Midbrain (tissue), 1 donor: ENCODE measurements at regions not wholly inside any gene's neighbourhood (a gene's known extent, or its start where the extent isn't known, plus 50 kb on each side); places are given as distances from the start of the nearest gene placed in this dataset.

Source experiments
- DNase-seq: peaks from one replicate; lab custom pipeline; 2025; lab: John Stamatoyannopoulos, UW

- no peak for DNase-seq
Observed at GRCh38 chr4:144202081-144202480, 61.6 kb upstream of the GYPA start.

- no peak for DNase-seq
Observed at GRCh38 chr4:144203155-144203554, 62.6 kb upstream of the GYPA start.

- DNase-seq = no peak
Observed at GRCh38 chr4:144204431-144204830, 63.9 kb upstream of the GYPA start.

- no peak for DNase-seq
Observed at GRCh38 chr4:144206711-144207110, 66.2 kb upstream of the GYPA start.

- no peak for DNase-seq
Observed at GRCh38 chr4:144208074-144208473, 67.6 kb upstream of the GYPA start.

GRCh38 chr4:144209491-144209890 lies 69.0 kb upstream of the GYPA start:
- DNase-seq = no peak

- DNase-seq = no peak
Observed at GRCh38 chr4:144213371-144213770, 72.9 kb upstream of the GYPA start.

- DNase-seq = no peak
Observed at GRCh38 chr4:144223149-144223548, 82.6 kb upstream of the GYPA start.

GRCh38 chr4:144223661-144224060 lies 83.1 kb upstream of the GYPA start:
- DNase-seq = no peak

GRCh38 chr4:144259285-144259684 lies 118.8 kb upstream of the GYPA start:
- DNase-seq = no peak

GRCh38 chr4:144267084-144267483 lies 126.6 kb upstream of the GYPA start:
- no peak for DNase-seq

GRCh38 chr4:144280688-144281087 lies 140.2 kb upstream of the GYPA start:
- no peak for DNase-seq

- no peak for DNase-seq
Observed at GRCh38 chr4:144283526-144283925, 143.0 kb upstream of the GYPA start.

GRCh38 chr4:144284026-144284425 lies 143.5 kb upstream of the GYPA start:
- no peak for DNase-seq

- no peak for DNase-seq
Observed at GRCh38 chr4:144288011-144288903, 147.7 kb upstream of the GYPA start.

GRCh38 chr4:144289667-144290428 lies 149.3 kb upstream of the GYPA start:
- DNase-seq = no peak

- no peak for DNase-seq
Observed at GRCh38 chr4:144291164-144291563, 150.6 kb upstream of the GYPA start.

- no peak for DNase-seq
Observed at GRCh38 chr4:144294211-144294610, 153.7 kb upstream of the GYPA start.

- no peak for DNase-seq
Observed at GRCh38 chr4:144295286-144295995, 154.9 kb upstream of the GYPA start.

GRCh38 chr4:144296941-144297340 lies 156.4 kb upstream of the GYPA start:
- DNase-seq = no peak

- DNase-seq = no peak
Observed at GRCh38 chr4:144298519-144298918, 158.0 kb upstream of the GYPA start.

- DNase-seq = no peak
Observed at GRCh38 chr4:144300616-144301015, 160.1 kb upstream of the GYPA start.
